ENCODE measurements at regions not wholly inside any gene's neighbourhood (a gene's known extent, or its start where the extent isn't known, plus 50 kb on each side); places are given as distances from the start of the nearest gene placed in this dataset.

DNA sequence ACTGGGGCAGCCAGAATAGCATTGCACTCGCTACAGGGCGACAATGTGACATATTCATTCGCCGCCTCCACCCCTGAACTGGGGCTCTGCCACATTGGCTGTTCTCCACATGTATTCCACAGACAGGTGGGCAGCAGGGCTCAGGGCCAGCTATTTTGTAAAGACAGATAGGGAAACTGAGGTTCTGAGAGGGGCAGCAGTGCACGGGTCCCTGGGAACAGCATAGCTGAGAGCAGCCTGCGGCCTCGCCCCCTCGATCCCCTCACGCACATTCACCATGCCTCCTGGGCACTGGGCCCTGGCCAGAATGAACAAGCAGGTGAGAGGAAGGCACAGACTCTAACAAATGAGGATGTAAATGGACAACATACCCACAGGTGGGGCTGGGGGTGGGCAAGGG is 75.0 kb upstream of the SPATA12 start:
- no peaks in the 10 kb centered on the region for H3K36me3 ChIP-seq (ENCODE audit: control insufficient read depth, insufficient read depth, low read length)
- no peaks in the 10 kb centered on the region for H3K79me1 ChIP-seq (ENCODE audit: low read length)
- no CpG with 5 or more reads among the region's 9 CpGs for whole genome bisulfite sequencing (ENCODE audit: extremely low coverage, insufficient coverage, low lambda C conversion rate)
- peak overlapping the region; percentile 3 for H3K56ac ChIP-seq (ENCODE audit: low read length)
- H2AK5ac ChIP-seq (ENCODE audit: low read length), result no peak overlapping the region
- H3K4ac ChIP-seq (ENCODE audit: low read depth, low read length), result no peak overlapping the region
- H2BK5ac ChIP-seq (ENCODE audit: low read length), result no peak overlapping the region
- no peak overlapping the region for H3K9ac ChIP-seq (ENCODE audit: low read length)
- no peaks in the 10 kb centered on the region for H3K79me2 ChIP-seq (ENCODE audit: control insufficient read depth, insufficient read depth, low read length)
- H3K4me1 ChIP-seq (ENCODE audit: control insufficient read depth, low read depth, low read length), result no peaks in the 10 kb centered on the region
- no peak overlapping the region for H2BK120ac ChIP-seq (ENCODE audit: low read depth, low read length)
- H3K4me2 ChIP-seq (ENCODE audit: low read length), result no peak overlapping the region
- no peak overlapping the region for H4K8ac ChIP-seq (ENCODE audit: low read depth, low read length)
- H3K27ac ChIP-seq (ENCODE audit: low read depth, low read length), result no peak overlapping the region
- H3K27me3 ChIP-seq (ENCODE audit: insufficient read depth, low read length, poor library complexity), result no peaks in the 10 kb centered on the region
- H3K18ac ChIP-seq (ENCODE audit: low read length), result no peak overlapping the region
- no peak overlapping the region for H3K23ac ChIP-seq (ENCODE audit: low read length)
- no peak overlapping the region for H4K5ac ChIP-seq (ENCODE audit: low read length)
- no peak overlapping the region for H3K4me3 ChIP-seq (ENCODE audit: low read length)
- DNase-seq, result no peak
- no peak overlapping the region for H2BK15ac ChIP-seq (replicated peaks; ENCODE audit: low read depth)

DNA sequence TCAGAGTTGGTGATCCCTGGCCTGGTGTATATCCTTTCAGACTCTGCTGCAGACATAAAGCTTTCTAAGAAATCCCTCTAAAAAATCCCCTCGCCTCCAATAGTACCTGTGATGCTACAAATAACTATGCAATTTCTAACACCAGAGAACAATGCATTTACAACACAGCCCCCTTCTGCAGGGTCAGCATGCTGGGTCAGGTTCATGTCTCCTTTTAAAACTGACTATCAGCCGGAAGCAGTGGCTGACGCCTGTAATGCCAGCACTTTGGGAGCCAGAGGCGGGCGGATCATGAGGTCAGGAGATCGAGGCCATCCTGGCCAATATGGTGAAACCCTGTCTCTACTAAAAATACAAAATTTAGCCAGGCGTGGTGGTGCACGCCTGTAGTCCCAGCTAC is 77.0 kb upstream of the SPATA12 start:
- no peak overlapping the region for H2BK5ac ChIP-seq (ENCODE audit: low read length)
- H2BK15ac ChIP-seq (replicated peaks; ENCODE audit: low read depth), result no peak overlapping the region
- H2AK5ac ChIP-seq (ENCODE audit: low read length), result no peak overlapping the region
- no peaks in the 10 kb centered on the region for H3K79me1 ChIP-seq (ENCODE audit: low read length)
- H4K5ac ChIP-seq (ENCODE audit: low read length), result no peak overlapping the region
- H3K9ac ChIP-seq (ENCODE audit: low read length), result no peak overlapping the region
- no peak overlapping the region for H4K8ac ChIP-seq (ENCODE audit: low read depth, low read length)
- H3K36me3 ChIP-seq (ENCODE audit: control insufficient read depth, insufficient read depth, low read length), result no peaks in the 10 kb centered on the region
- no peak overlapping the region for H3K56ac ChIP-seq (ENCODE audit: low read length)
- no CpG with 5 or more reads among the region's 8 CpGs for WGBS (ENCODE audit: extremely low coverage, insufficient coverage, low lambda C conversion rate)
- H3K27ac ChIP-seq (ENCODE audit: low read depth, low read length), result no peak overlapping the region
- no peak overlapping the region for H3K4me2 ChIP-seq (ENCODE audit: low read length)
- H3K18ac ChIP-seq (ENCODE audit: low read length), result no peak overlapping the region
- H3K27me3 ChIP-seq (ENCODE audit: insufficient read depth, low read length, poor library complexity), result no peaks in the 10 kb centered on the region
- H3K4me1 ChIP-seq (ENCODE audit: control insufficient read depth, low read depth, low read length), result no peaks in the 10 kb centered on the region
- H2BK120ac ChIP-seq (ENCODE audit: low read depth, low read length), result no peak overlapping the region
- H3K4ac ChIP-seq (ENCODE audit: low read depth, low read length), result no peak overlapping the region
- DNase-seq, result no peak
- no peak overlapping the region for H3K4me3 ChIP-seq (ENCODE audit: low read length)
- H3K79me2 ChIP-seq (ENCODE audit: control insufficient read depth, insufficient read depth, low read length), result no peaks in the 10 kb centered on the region
- no peak overlapping the region for H3K23ac ChIP-seq (ENCODE audit: low read length)

DNA sequence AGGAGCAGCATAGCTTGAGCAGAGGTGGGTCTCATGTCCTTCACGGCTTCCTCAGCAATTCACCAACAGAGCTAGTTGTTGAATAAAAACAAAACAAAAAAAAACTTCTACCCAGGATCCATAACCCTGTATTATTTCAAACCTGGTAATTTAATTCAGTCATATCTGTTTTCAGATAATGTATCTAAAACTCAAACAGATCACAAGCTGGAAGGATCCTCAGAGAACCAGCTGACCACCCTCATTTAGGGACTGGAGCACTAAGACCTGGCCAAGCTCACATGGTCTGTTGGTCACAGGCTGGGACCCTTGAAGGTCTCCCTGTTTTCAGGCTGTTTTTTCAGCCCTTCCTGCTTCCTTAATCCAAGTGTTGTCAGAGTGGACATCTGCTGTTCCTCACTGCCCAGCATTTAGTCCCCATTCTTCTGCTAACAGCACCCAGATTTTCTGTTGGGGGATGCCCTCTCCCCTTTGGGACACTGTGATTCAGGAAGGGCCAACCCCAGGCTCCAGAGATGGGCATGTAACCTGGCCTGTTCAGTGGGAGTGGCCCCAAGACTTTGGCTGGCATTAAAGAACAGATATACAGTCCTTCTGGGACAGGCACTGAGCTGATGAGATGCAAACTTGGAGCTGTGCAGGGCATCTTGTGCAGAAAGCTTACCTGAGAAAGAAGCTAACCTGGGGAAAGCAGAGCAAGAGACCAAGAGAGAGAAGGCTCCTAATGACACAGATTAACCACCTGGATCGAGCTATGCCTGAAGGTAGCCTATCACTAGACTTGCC is 78.8 kb upstream of the SPATA12 start:
- no peak overlapping the region for H3K4me2 ChIP-seq (ENCODE audit: low read length)
- no peak overlapping the region for H2BK5ac ChIP-seq (ENCODE audit: low read length)
- H4K5ac ChIP-seq (ENCODE audit: low read length), result no peak overlapping the region
- no peak overlapping the region for H4K8ac ChIP-seq (ENCODE audit: low read depth, low read length)
- H3K27me3 ChIP-seq (ENCODE audit: insufficient read depth, low read length, poor library complexity), result no peaks in the 10 kb centered on the region
- H3K79me2 ChIP-seq (ENCODE audit: control insufficient read depth, insufficient read depth, low read length), result no peaks in the 10 kb centered on the region
- H2BK120ac ChIP-seq (ENCODE audit: low read depth, low read length), result no peak overlapping the region
- H2BK15ac ChIP-seq (replicated peaks; ENCODE audit: low read depth), result no peak overlapping the region
- no peaks in the 10 kb centered on the region for H3K4me1 ChIP-seq (ENCODE audit: control insufficient read depth, low read depth, low read length)
- no peak overlapping the region for H3K18ac ChIP-seq (ENCODE audit: low read length)
- no peak overlapping the region for H3K4ac ChIP-seq (ENCODE audit: low read depth, low read length)
- H3K56ac ChIP-seq (ENCODE audit: low read length), result no peak overlapping the region
- no peak for DNase-seq
- H3K9ac ChIP-seq (ENCODE audit: low read length), result no peak overlapping the region
- H3K23ac ChIP-seq (ENCODE audit: low read length), result no peak overlapping the region
- no peak overlapping the region for H3K27ac ChIP-seq (ENCODE audit: low read depth, low read length)
- no peak overlapping the region for H3K4me3 ChIP-seq (ENCODE audit: low read length)
- H3K79me1 ChIP-seq (ENCODE audit: low read length), result no peaks in the 10 kb centered on the region
- WGBS (ENCODE audit: extremely low coverage, insufficient coverage, low lambda C conversion rate), result no CpG with 5 or more reads among the region's 2 CpGs
- no peak overlapping the region for H2AK5ac ChIP-seq (ENCODE audit: low read length)
- H3K36me3 ChIP-seq (ENCODE audit: control insufficient read depth, insufficient read depth, low read length), result no peaks in the 10 kb centered on the region

DNA sequence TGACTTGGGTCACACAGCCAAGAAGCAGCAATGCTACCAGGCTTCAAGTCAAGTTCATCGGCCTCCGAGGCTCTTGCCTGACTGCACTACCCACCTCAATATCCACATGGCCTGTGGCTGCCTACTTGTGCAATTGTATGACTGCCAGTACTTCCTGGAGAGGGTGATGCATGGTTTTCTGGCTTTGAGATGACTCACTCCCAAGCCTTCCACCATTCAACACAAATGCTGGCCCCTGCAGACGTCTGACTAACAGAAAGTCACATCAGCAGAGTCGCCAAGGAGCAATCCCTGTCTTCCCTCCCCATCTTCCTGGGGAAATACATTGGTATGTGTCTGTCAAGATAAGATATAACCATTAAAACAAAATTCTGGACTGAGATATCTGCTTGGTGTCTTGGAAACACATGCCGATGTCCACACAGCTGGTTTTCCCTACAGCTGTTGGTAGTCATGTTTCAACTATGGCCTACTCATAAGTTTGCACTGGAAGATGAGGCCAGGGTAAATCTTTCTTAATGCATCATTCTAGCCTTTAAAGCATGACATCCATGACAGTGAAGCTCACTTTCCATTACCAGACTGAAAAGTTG is 79.6 kb upstream of the SPATA12 start:
- H3K79me2 ChIP-seq (ENCODE audit: control insufficient read depth, insufficient read depth, low read length), result no peaks in the 10 kb centered on the region
- no peak overlapping the region for H4K5ac ChIP-seq (ENCODE audit: low read length)
- no peaks in the 10 kb centered on the region for H3K4me1 ChIP-seq (ENCODE audit: control insufficient read depth, low read depth, low read length)
- H4K8ac ChIP-seq (ENCODE audit: low read depth, low read length), result no peak overlapping the region
- no peak overlapping the region for H3K4me3 ChIP-seq (ENCODE audit: low read length)
- no peak overlapping the region for H3K9ac ChIP-seq (ENCODE audit: low read length)
- DNase-seq, result peak; percentile 42
- no peaks in the 10 kb centered on the region for H3K27me3 ChIP-seq (ENCODE audit: insufficient read depth, low read length, poor library complexity)
- H2BK15ac ChIP-seq (replicated peaks; ENCODE audit: low read depth), result no peak overlapping the region
- H3K23ac ChIP-seq (ENCODE audit: low read length), result no peak overlapping the region
- H3K4me2 ChIP-seq (ENCODE audit: low read length), result no peak overlapping the region
- WGBS (ENCODE audit: extremely low coverage, insufficient coverage, low lambda C conversion rate), result no CpG with 5 or more reads among the region's 5 CpGs
- H3K56ac ChIP-seq (ENCODE audit: low read length), result no peak overlapping the region
- no peak overlapping the region for H2BK120ac ChIP-seq (ENCODE audit: low read depth, low read length)
- no peak overlapping the region for H2BK5ac ChIP-seq (ENCODE audit: low read length)
- H3K18ac ChIP-seq (ENCODE audit: low read length), result no peak overlapping the region
- H3K27ac ChIP-seq (ENCODE audit: low read depth, low read length), result no peak overlapping the region
- no peak overlapping the region for H2AK5ac ChIP-seq (ENCODE audit: low read length)
- H3K79me1 ChIP-seq (ENCODE audit: low read length), result no peaks in the 10 kb centered on the region
- no peak overlapping the region for H3K4ac ChIP-seq (ENCODE audit: low read depth, low read length)
- H3K36me3 ChIP-seq (ENCODE audit: control insufficient read depth, insufficient read depth, low read length), result no peaks in the 10 kb centered on the region

DNA sequence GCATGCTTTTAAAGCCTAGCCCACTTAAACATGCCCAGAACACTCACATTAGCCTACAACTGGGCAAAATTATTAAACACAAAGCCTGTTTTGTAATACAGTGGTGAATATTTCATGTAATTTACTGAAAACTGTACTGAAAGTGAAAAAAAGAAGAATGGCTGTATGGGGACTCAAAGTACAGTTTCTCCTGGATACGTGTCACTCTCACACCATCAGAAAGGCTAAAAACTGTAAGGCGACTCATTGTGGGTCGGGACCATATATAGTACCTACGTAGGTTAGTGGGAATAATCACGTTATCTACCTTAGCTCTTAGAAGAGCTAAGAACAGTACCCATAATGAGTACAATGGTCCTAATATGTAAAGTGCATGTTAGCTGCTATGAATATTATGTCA is 80.2 kb upstream of the SPATA12 start:
- no peak for DNase-seq
- Histone ChIP-seq H3K4me3 (ENCODE audit: low read length) (no peak overlapping the region), H3K27ac (ENCODE audit: low read depth, low read length) (no peak overlapping the region)

More for the DNA sequence above, 80.2 kb upstream of the SPATA12 start:
- Histone ChIP-seq H2BK120ac (ENCODE audit: low read depth, low read length) (no peak overlapping the region), H3K9ac (ENCODE audit: low read length) (no peak overlapping the region), H3K4ac (ENCODE audit: low read depth, low read length) (no peak overlapping the region), H3K56ac (ENCODE audit: low read length) (no peak overlapping the region), H4K8ac (ENCODE audit: low read depth, low read length) (no peak overlapping the region), H3K79me2 (ENCODE audit: control insufficient read depth, insufficient read depth, low read length) (no peaks in the 10 kb centered on the region), H3K18ac (ENCODE audit: low read length) (no peak overlapping the region), H4K5ac (ENCODE audit: low read length) (no peak overlapping the region), H2AK5ac (ENCODE audit: low read length) (no peak overlapping the region), H3K79me1 (ENCODE audit: low read length) (no peaks in the 10 kb centered on the region), H3K23ac (ENCODE audit: low read length) (no peak overlapping the region), H3K36me3 (ENCODE audit: control insufficient read depth, insufficient read depth, low read length) (no peaks in the 10 kb centered on the region), H2BK15ac (replicated peaks; ENCODE audit: low read depth) (no peak overlapping the region), H3K27me3 (ENCODE audit: insufficient read depth, low read length, poor library complexity) (no peaks in the 10 kb centered on the region), H3K4me2 (ENCODE audit: low read length) (no peak overlapping the region), H2BK5ac (ENCODE audit: low read length) (no peak overlapping the region), H3K4me1 (ENCODE audit: control insufficient read depth, low read depth, low read length) (no peaks in the 10 kb centered on the region)
- no CpG with 5 or more reads among the region's 5 CpGs for WGBS (ENCODE audit: extremely low coverage, insufficient coverage, low lambda C conversion rate)
